Stimulated activated memory B cell treated with anti-CD40 and anti-IgM and Interleukin-4, amounts not matched to agents 10 μg/mL and 1 μg/mL and 100 μg/mL, for 72 hours (primary cell): ENCODE measurements at regions not wholly inside any gene's neighbourhood (a gene's known extent, or its start where the extent isn't known, plus 50 kb on each side); places are given as distances from the start of the nearest gene placed in this dataset.

Experiments
- ATAC-seq: fragments of 150-1000 bp; cut with Tn5 transposase; 2 replicates; pipeline ENCODE4 v1.10.0; 2021
- H3K27ac Mint-ChIP-seq: one replicate; pipeline ENCODE4 v1.8.0; 2022; ENCODE audit warnings: mild to moderate bottlenecking, mixed read lengths
- H3K27me3 Mint-ChIP-seq: one replicate; pipeline ENCODE4 v1.8.0; 2022; ENCODE audit warnings: mixed read lengths
- H3K36me3 Mint-ChIP-seq: one replicate; pipeline ENCODE4 v1.8.0; 2022; ENCODE audit warnings: mixed read lengths
- H3K4me1 Mint-ChIP-seq: one replicate; pipeline ENCODE4 v1.8.0; 2022; ENCODE audit warnings: mixed read lengths
- H3K4me3 Mint-ChIP-seq: one replicate; pipeline ENCODE4 v1.8.0; 2022; ENCODE audit warnings: mild to moderate bottlenecking, moderate library complexity, mixed read lengths
- H3K9me3 Mint-ChIP-seq: one replicate; pipeline ENCODE4 v1.8.0; 2022; ENCODE audit warnings: mixed read lengths

GRCh38 chr4:8766610-8767009, 105.0 kb downstream of the HMX1 start:
- peaks cover 3% of the 10 kb centered on the region for H3K9me3 Mint-ChIP-seq
- no peak for ATAC-seq
- no peaks in the 10 kb centered on the region for H3K36me3 Mint-ChIP-seq
- H3K4me1 Mint-ChIP-seq: no peaks in the 10 kb centered on the region
- peaks cover 11% of the 10 kb centered on the region for H3K27me3 Mint-ChIP-seq
- no peak overlapping the region for H3K4me3 Mint-ChIP-seq
- no peak overlapping the region for H3K27ac Mint-ChIP-seq

GRCh38 chr4:8765631-8766590, 105.7 kb downstream of the HMX1 start:
- H3K27me3 Mint-ChIP-seq: peaks cover 11% of the 10 kb centered on the region
- H3K9me3 Mint-ChIP-seq: peaks cover 3% of the 10 kb centered on the region
- H3K27ac Mint-ChIP-seq: no peak overlapping the region
- H3K4me1 Mint-ChIP-seq: no peaks in the 10 kb centered on the region
- ATAC-seq: no peak
- H3K36me3 Mint-ChIP-seq: no peaks in the 10 kb centered on the region
- no peak overlapping the region for H3K4me3 Mint-ChIP-seq

- no peak overlapping the region for H3K4me3 Mint-ChIP-seq
- ATAC-seq: no peak
- peaks cover 11% of the 10 kb centered on the region for H3K27me3 Mint-ChIP-seq
- peaks cover 3% of the 10 kb centered on the region for H3K9me3 Mint-ChIP-seq
- H3K4me1 Mint-ChIP-seq: no peaks in the 10 kb centered on the region
- no peak overlapping the region for H3K27ac Mint-ChIP-seq
- H3K36me3 Mint-ChIP-seq: no peaks in the 10 kb centered on the region
These were observed 106.6 kb downstream of the HMX1 start for GRCh38 chr4:8765084-8765483.

GRCh38 chr4:8763966-8764901, 107.4 kb downstream of the HMX1 start:
- H3K36me3 Mint-ChIP-seq: no peaks in the 10 kb centered on the region
- H3K27ac Mint-ChIP-seq: no peak overlapping the region
- H3K4me1 Mint-ChIP-seq: no peaks in the 10 kb centered on the region
- no peak overlapping the region for H3K4me3 Mint-ChIP-seq
- peaks cover 11% of the 10 kb centered on the region for H3K27me3 Mint-ChIP-seq
- peaks cover 3% of the 10 kb centered on the region for H3K9me3 Mint-ChIP-seq
- no peak for ATAC-seq

GRCh38 chr4:8762951-8763735, 108.5 kb downstream of the HMX1 start:
- Mint-ChIP-seq H3K36me3 (no peaks in the 10 kb centered on the region), H3K4me1 (no peaks in the 10 kb centered on the region), H3K27ac (no peak overlapping the region), H3K27me3 (peaks cover 11% of the 10 kb centered on the region), H3K4me3 (no peak overlapping the region), H3K9me3 (peaks cover under 1% of the 10 kb centered on the region)
- ATAC-seq: no peak

GRCh38 chr4:8762356-8762755, 109.3 kb downstream of the HMX1 start:
- Mint-ChIP-seq H3K4me1 (no peaks in the 10 kb centered on the region), H3K27me3 (peaks cover 11% of the 10 kb centered on the region), H3K9me3 (peaks cover 2% of the 10 kb centered on the region), H3K27ac (no peak overlapping the region), H3K36me3 (no peaks in the 10 kb centered on the region), H3K4me3 (no peak overlapping the region)
- ATAC-seq: no peak

- peaks cover 11% of the 10 kb centered on the region for H3K27me3 Mint-ChIP-seq
- no peak overlapping the region for H3K4me3 Mint-ChIP-seq
- peaks cover 2% of the 10 kb centered on the region for H3K9me3 Mint-ChIP-seq
- ATAC-seq: no peak
- H3K36me3 Mint-ChIP-seq: no peaks in the 10 kb centered on the region
- no peaks in the 10 kb centered on the region for H3K4me1 Mint-ChIP-seq
- no peak overlapping the region for H3K27ac Mint-ChIP-seq
These were observed 109.8 kb downstream of the HMX1 start for GRCh38 chr4:8761824-8762205.

- H3K27me3 Mint-ChIP-seq: peaks cover 11% of the 10 kb centered on the region
- peaks cover 2% of the 10 kb centered on the region for H3K9me3 Mint-ChIP-seq
- no peak for ATAC-seq
- no peaks in the 10 kb centered on the region for H3K36me3 Mint-ChIP-seq
- no peaks in the 10 kb centered on the region for H3K4me1 Mint-ChIP-seq
- no peak overlapping the region for H3K4me3 Mint-ChIP-seq
- no peak overlapping the region for H3K27ac Mint-ChIP-seq
These were observed 110.3 kb downstream of the HMX1 start for GRCh38 chr4:8761167-8761823.

GRCh38 chr4:8760561-8760960, 111.1 kb downstream of the HMX1 start:
- Mint-ChIP-seq H3K27me3 (peaks cover 11% of the 10 kb centered on the region), H3K4me1 (no peaks in the 10 kb centered on the region), H3K36me3 (no peaks in the 10 kb centered on the region), H3K9me3 (peaks cover 2% of the 10 kb centered on the region), H3K27ac (no peak overlapping the region), H3K4me3 (no peak overlapping the region)
- ATAC-seq: no peak

GRCh38 chr4:8759987-8760386, 111.7 kb downstream of the HMX1 start:
- peaks cover 2% of the 10 kb centered on the region for H3K9me3 Mint-ChIP-seq
- peaks cover 9% of the 10 kb centered on the region for H3K27me3 Mint-ChIP-seq
- no peak overlapping the region for H3K27ac Mint-ChIP-seq
- ATAC-seq: no peak
- H3K4me1 Mint-ChIP-seq: no peaks in the 10 kb centered on the region
- no peak overlapping the region for H3K4me3 Mint-ChIP-seq
- H3K36me3 Mint-ChIP-seq: no peaks in the 10 kb centered on the region

- Mint-ChIP-seq H3K4me3 (no peak overlapping the region), H3K27ac (no peak overlapping the region), H3K27me3 (no peaks in the 10 kb centered on the region), H3K4me1 (no peaks in the 10 kb centered on the region), H3K9me3 (peaks cover 2% of the 10 kb centered on the region), H3K36me3 (no peaks in the 10 kb centered on the region)
- peak; percentile 14 for ATAC-seq
These were observed 114.8 kb downstream of the HMX1 start for GRCh38 chr4:8756816-8757215.

GRCh38 chr4:8754634-8755589, 116.7 kb downstream of the HMX1 start:
- H3K4me1 Mint-ChIP-seq: no peaks in the 10 kb centered on the region
- ATAC-seq: no peak
- H3K27me3 Mint-ChIP-seq: no peaks in the 10 kb centered on the region
- no peak overlapping the region for H3K4me3 Mint-ChIP-seq
- no peak overlapping the region for H3K27ac Mint-ChIP-seq
- no peaks in the 10 kb centered on the region for H3K36me3 Mint-ChIP-seq
- peaks cover 7% of the 10 kb centered on the region for H3K9me3 Mint-ChIP-seq

- Mint-ChIP-seq H3K4me1 (no peaks in the 10 kb centered on the region), H3K4me3 (no peak overlapping the region), H3K27ac (no peak overlapping the region), H3K36me3 (no peaks in the 10 kb centered on the region), H3K9me3 (peaks cover 12% of the 10 kb centered on the region), H3K27me3 (peaks cover under 1% of the 10 kb centered on the region)
- no peak for ATAC-seq
These were observed 123.4 kb downstream of the HMX1 start for GRCh38 chr4:8748236-8748575.
